ENCODE measurements at regions not wholly inside any gene's neighbourhood (a gene's known extent, or its start where the extent isn't known, plus 50 kb on each side); places are given as distances from the start of the nearest gene placed in this dataset.

- Histone ChIP-seq H3K23me2 (ENCODE audit: insufficient read length, low read depth, low read length, poor library complexity, severe bottlenecking) (no peaks in the 10 kb centered on the region), H3K56ac (ENCODE audit: insufficient read length, low read depth, low read length) (no peak overlapping the region), H3K23ac (ENCODE audit: insufficient read length, low read depth, low read length) (no peak overlapping the region), H4K91ac (ENCODE audit: insufficient read length, low read depth, low read length) (no peak overlapping the region), H2AK5ac (ENCODE audit: insufficient read length, low read length) (no peak overlapping the region), H2BK20ac (ENCODE audit: low read depth, low read length, poor library complexity, severe bottlenecking) (no peak overlapping the region), H3K14ac (ENCODE audit: insufficient read depth, low read length) (no peak overlapping the region), H4K5ac (ENCODE audit: insufficient read length, low read depth, low read length) (no peak overlapping the region), H4K8ac (replicated peaks; ENCODE audit: insufficient read length, low read depth, low read length) (no peak overlapping the region), H3K4me1 (ENCODE audit: insufficient read depth, low read length) (no peaks in the 10 kb centered on the region), H3T11ph (ENCODE audit: low read length) (no peak overlapping the region), H3K18ac (ENCODE audit: insufficient read length, low read depth, low read length) (no peak overlapping the region), H3K79me2 (ENCODE audit: insufficient read depth, low read length) (no peaks in the 10 kb centered on the region), H2BK15ac (ENCODE audit: low read depth, low read length) (no peak overlapping the region), H3K79me1 (ENCODE audit: insufficient read depth, low read depth, low read length, poor library complexity, severe bottlenecking) (no peaks in the 10 kb centered on the region), H2AFZ (ENCODE audit: low read length) (no peak overlapping the region), H3K9me3 (ENCODE audit: control insufficient read depth, low read depth, low read length) (no peaks in the 10 kb centered on the region), H3K4ac (ENCODE audit: low read depth, low read length) (no peak overlapping the region), H3K9ac (ENCODE audit: extremely low read depth, insufficient read length, low read length) (no peak overlapping the region), H2BK12ac (ENCODE audit: insufficient read length, low read depth, low read length) (no peak overlapping the region), H4K20me1 (ENCODE audit: control insufficient read depth, insufficient read depth, insufficient read length) (no peaks in the 10 kb centered on the region), H3K4me2 (ENCODE audit: insufficient read depth, insufficient read length, low read length) (no peak overlapping the region), H3K27ac (ENCODE audit: insufficient read length, low read depth, low read length) (no peak overlapping the region), H3K27me3 (ENCODE audit: insufficient read depth, low read length) (no peaks in the 10 kb centered on the region), H2BK5ac (ENCODE audit: insufficient read length, low read length) (no peak overlapping the region), H2BK120ac (ENCODE audit: low read depth, low read length, poor library complexity, severe bottlenecking) (no peak overlapping the region)
- no peak for TF ChIP-seq CTCF (conservative IDR thresholded peaks at IDR 0.05)
- WGBS (ENCODE audit: extremely low coverage, insufficient read length, low lambda C conversion rate), result no CpG with 5 or more reads among the region's 4 CpGs
- peaks cover 13 to 21% of the 10 kb centered on the region in 2 experiments for H3K4me1 Mint-ChIP-seq
- DNase-seq, result no peak
- H3K27me3 Mint-ChIP-seq (ENCODE audit: low read depth), result no peaks in the 10 kb centered on the region
- no peak overlapping the region for H3K4me3 Mint-ChIP-seq
- H3K27ac Mint-ChIP-seq, result no peak overlapping the region
- no peaks in the 10 kb centered on the region; a peak in 1 of 5 replicates for H3K9me3 Mint-ChIP-seq
- no peaks in the 10 kb centered on the region; a peak in 1 of 7 replicates for H3K36me3 Mint-ChIP-seq (ENCODE audit: insufficient read depth in 1 of 3, low read depth in 3 of 3)
Measured at GRCh38 chr11:15446315-15446714, 331.6 kb downstream of the INSC start.

All from H9 (cell line).